ENCODE measurements at regions not wholly inside any gene's neighbourhood (a gene's known extent, or its start where the extent isn't known, plus 50 kb on each side); places are given as distances from the start of the nearest gene placed in this dataset.

GRCh38 chr5:135721548-135722090, 112.8 kb upstream of the SLC25A48 start:
- Histone ChIP-seq H3K4me3 (no peak overlapping the region), H3K4me1 (no peaks in the 10 kb centered on the region), H3K9me3 (no peaks in the 10 kb centered on the region), H3K36me3 (no peaks in the 10 kb centered on the region), H3K27me3 (no peaks in the 10 kb centered on the region), H3K27ac (no peak overlapping the region)
- TF ChIP-seq POLR2AphosphoS5 (IDR thresholded peaks at IDR 0.05) (no peak), POLR2A (IDR thresholded peaks at IDR 0.05) (no peak)
- TF ChIP-seq, protein P1, sequence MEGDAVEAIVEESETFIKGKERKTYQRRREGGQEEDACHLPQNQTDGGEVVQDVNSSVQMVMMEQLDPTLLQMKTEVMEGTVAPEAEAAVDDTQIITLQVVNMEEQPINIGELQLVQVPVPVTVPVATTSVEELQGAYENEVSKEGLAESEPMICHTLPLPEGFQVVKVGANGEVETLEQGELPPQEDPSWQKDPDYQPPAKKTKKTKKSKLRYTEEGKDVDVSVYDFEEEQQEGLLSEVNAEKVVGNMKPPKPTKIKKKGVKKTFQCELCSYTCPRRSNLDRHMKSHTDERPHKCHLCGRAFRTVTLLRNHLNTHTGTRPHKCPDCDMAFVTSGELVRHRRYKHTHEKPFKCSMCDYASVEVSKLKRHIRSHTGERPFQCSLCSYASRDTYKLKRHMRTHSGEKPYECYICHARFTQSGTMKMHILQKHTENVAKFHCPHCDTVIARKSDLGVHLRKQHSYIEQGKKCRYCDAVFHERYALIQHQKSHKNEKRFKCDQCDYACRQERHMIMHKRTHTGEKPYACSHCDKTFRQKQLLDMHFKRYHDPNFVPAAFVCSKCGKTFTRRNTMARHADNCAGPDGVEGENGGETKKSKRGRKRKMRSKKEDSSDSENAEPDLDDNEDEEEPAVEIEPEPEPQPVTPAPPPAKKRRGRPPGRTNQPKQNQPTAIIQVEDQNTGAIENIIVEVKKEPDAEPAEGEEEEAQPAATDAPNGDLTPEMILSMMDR (IDR thresholded peaks at IDR 0.05) = no peak
- DNase-seq (ENCODE audit: low spot score in 2 of 2) = no peak
- intact Hi-C loops (cut with DNase I; ENCODE audit: low total_unique reads) = no loop called here

DNA sequence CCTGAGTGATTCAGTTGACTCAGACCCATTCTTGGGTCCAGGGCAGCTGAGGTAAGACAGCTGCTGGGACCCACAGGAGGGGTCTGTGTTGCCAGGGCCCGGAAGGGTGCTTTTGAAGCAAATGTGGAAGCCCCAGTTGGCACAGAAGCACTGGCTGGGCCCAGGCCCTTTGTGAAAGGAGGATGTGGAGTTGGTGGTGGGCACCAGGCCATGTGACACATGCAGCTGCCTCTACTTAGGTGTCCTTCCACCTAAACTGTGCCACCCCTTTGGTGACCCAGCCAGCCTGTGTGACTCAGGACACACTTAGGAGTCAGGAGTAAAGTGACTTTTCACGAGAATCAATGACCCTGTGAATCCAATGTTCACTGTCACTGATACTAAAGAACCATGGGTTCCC, 114.3 kb upstream of the SLC25A48 start:
- DNase-seq (ENCODE audit: low spot score in 2 of 2) = no peak

GRCh38 chr5:135719428-135720063, 114.9 kb upstream of the SLC25A48 start:
- Histone ChIP-seq H3K36me3 (no peaks in the 10 kb centered on the region), H3K27ac (no peak overlapping the region), H3K4me1 (no peaks in the 10 kb centered on the region), H3K27me3 (no peaks in the 10 kb centered on the region), H3K4me3 (no peak overlapping the region), H3K9me3 (no peaks in the 10 kb centered on the region)
- no peak for TF ChIP-seq POLR2A (IDR thresholded peaks at IDR 0.05)
- TF ChIP-seq, protein P1 (IDR thresholded peaks at IDR 0.05) = no peak
- TF ChIP-seq POLR2AphosphoS5 (IDR thresholded peaks at IDR 0.05) = no peak
- DNase-seq (ENCODE audit: low spot score in 2 of 2) = no peak
- intact Hi-C loops (cut with DNase I; ENCODE audit: low total_unique reads) = no loop called here

More for the DNA sequence above, 114.3 kb upstream of the SLC25A48 start:
- intact Hi-C loops (cut with DNase I; ENCODE audit: low total_unique reads) = no loop called here
- TF ChIP-seq POLR2AphosphoS5 (IDR thresholded peaks at IDR 0.05) = no peak
- TF ChIP-seq POLR2A (IDR thresholded peaks at IDR 0.05) = no peak
- TF ChIP-seq, protein P1 (IDR thresholded peaks at IDR 0.05) = no peak
- H3K27me3 ChIP-seq = no peaks in the 10 kb centered on the region
- H3K4me3 ChIP-seq = no peak overlapping the region
- H3K4me1 ChIP-seq = no peaks in the 10 kb centered on the region
- H3K9me3 ChIP-seq = no peaks in the 10 kb centered on the region
- no peaks in the 10 kb centered on the region for H3K36me3 ChIP-seq
- no peak overlapping the region for H3K27ac ChIP-seq

- H3K9me3 ChIP-seq = no peaks in the 10 kb centered on the region
- no peak for DNase-seq (ENCODE audit: low spot score in 2 of 2)
- no peaks in the 10 kb centered on the region for H3K27me3 ChIP-seq
- H3K27ac ChIP-seq = no peak overlapping the region
- H3K4me1 ChIP-seq = no peaks in the 10 kb centered on the region
- intact Hi-C loops (cut with DNase I; ENCODE audit: low total_unique reads) = no loop called here
- H3K4me3 ChIP-seq = no peak overlapping the region
- H3K36me3 ChIP-seq = no peaks in the 10 kb centered on the region
- TF ChIP-seq POLR2A (IDR thresholded peaks at IDR 0.05) = no peak
- TF ChIP-seq, protein P1 (IDR thresholded peaks at IDR 0.05) = no peak
- TF ChIP-seq POLR2AphosphoS5 (IDR thresholded peaks at IDR 0.05) = no peak
These were observed 115.8 kb upstream of the SLC25A48 start for GRCh38 chr5:135718651-135719050.

DNA sequence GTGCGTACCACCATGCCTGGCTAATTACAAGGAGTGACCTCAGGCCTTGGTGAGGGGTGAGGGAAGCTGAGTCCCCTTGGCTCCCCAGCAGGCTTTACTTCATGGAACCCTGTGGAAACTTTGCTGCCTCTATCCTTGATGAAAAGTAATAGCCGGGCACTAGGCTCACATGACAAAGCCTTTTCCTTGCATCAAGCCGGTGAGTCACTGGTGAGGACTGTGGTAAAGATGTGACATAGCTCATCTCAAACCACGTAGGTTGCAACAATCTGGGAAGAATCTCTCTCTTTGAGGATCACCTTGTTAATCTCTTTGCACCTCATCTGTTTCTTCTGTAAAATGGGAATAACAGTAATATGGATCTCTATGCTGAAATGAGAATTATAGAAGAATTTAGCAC, 116.3 kb upstream of the SLC25A48 start:
- DNase-seq (ENCODE audit: low spot score in 2 of 2) = no peak
- Histone ChIP-seq H3K4me3 (no peak overlapping the region), H3K36me3 (no peaks in the 10 kb centered on the region), H3K9me3 (no peaks in the 10 kb centered on the region), H3K27ac (no peak overlapping the region), H3K4me1 (no peaks in the 10 kb centered on the region), H3K27me3 (no peaks in the 10 kb centered on the region)
- intact Hi-C loops (cut with DNase I; ENCODE audit: low total_unique reads) = no loop called here
- TF ChIP-seq POLR2AphosphoS5 (IDR thresholded peaks at IDR 0.05) = no peak
- TF ChIP-seq POLR2A (IDR thresholded peaks at IDR 0.05) = no peak
- TF ChIP-seq, protein P1 (IDR thresholded peaks at IDR 0.05) = no peak

Measured in breast epithelium (tissue), 4 donors.